MCF 10A (cell line): ENCODE measurements at regions not wholly inside any gene's neighbourhood (a gene's known extent, or its start where the extent isn't known, plus 50 kb on each side); places are given as distances from the start of the nearest gene placed in this dataset.

Experiments used
- BruUV-seq: library from RNA; stranded (reverse); fragments of 400-500 nt; replicated peaks from 2 replicates; lab custom pipeline; 2021; lab: Mats Ljungman, UMichigan
- CTCF ChIA-PET: fragments of 300-600 bp; sonication (Branson Sonifier 250); formaldehyde crosslinking; extraction: SDS; loops from one replicate; lab custom pipeline; 2021; ENCODE audit warnings: antibody characterized with exemption, inconsistent platforms; lab: Yijun Ruan, JAX
- POLR2A ChIA-PET: fragments of 300-600, 350-650 bp; sonication (Branson Sonifier 250); formaldehyde crosslinking; extraction: SDS; loops from one replicate; lab custom pipeline; 2020; ENCODE audit warnings: antibody characterized with exemption, inconsistent platforms; lab: Yijun Ruan, JAX
- DNase-seq: peaks from one replicate; pipeline ENCODE4 v3.0.0-alpha.2; 2018; ENCODE audit not compliant: unreplicated experiment
- H3K27ac Mint-ChIP-seq: one replicate; pipeline ENCODE4 v1.8.0; 2022; ENCODE audit warnings: mild to moderate bottlenecking, low read depth, mixed read lengths; ENCODE audit not compliant: unreplicated experiment
- H3K27me3 Mint-ChIP-seq: one replicate; pipeline ENCODE4 v1.8.0; 2022; ENCODE audit warnings: mixed read lengths; ENCODE audit not compliant: insufficient read depth, unreplicated experiment
- H3K36me3 Mint-ChIP-seq: one replicate; pipeline ENCODE4 v1.8.0; 2022; ENCODE audit warnings: mild to moderate bottlenecking, moderate library complexity, mixed read lengths; ENCODE audit not compliant: insufficient read depth, unreplicated experiment
- H3K4me1 Mint-ChIP-seq: one replicate; pipeline ENCODE4 v1.8.0; 2022; ENCODE audit warnings: mixed read lengths; ENCODE audit not compliant: insufficient read depth, unreplicated experiment
- H3K4me3 Mint-ChIP-seq: one replicate; pipeline ENCODE4 v1.8.0; 2022; ENCODE audit warnings: mild to moderate bottlenecking, moderate library complexity, mixed read lengths; ENCODE audit not compliant: unreplicated experiment
- H3K9me3 Mint-ChIP-seq: one replicate; pipeline ENCODE4 v1.8.0; 2022; ENCODE audit warnings: mixed read lengths; ENCODE audit not compliant: unreplicated experiment
- CTCF ChIP-seq: fragments of 200-600 bp; IDR thresholded peaks from one replicate; pipeline ENCODE4 v1.8.0; 2022; ENCODE audit warnings: antibody characterized with exemption, mild to moderate bottlenecking; ENCODE audit not compliant: unreplicated experiment
- intact Hi-C: fragments of 100-400 bp; cut with micrococcal nuclease; formaldehyde crosslinking; loops from 2 replicates; pipeline ENCODE4 v1.14.1; 2022

- no TSS peak for BruUV-seq
- Mint-ChIP-seq H3K36me3 (no peaks in the 10 kb centered on the region), H3K9me3 (no peaks in the 10 kb centered on the region), H3K4me3 (no peak overlapping the region), H3K4me1 (peaks cover 12% of the 10 kb centered on the region), H3K27ac (no peak overlapping the region), H3K27me3 (peaks cover 45% of the 10 kb centered on the region)
- intact Hi-C loops, result no loop called here
- ChIA-PET POLR2A (no interaction called here), CTCF (no interaction called here)
- DNase-seq, result no peak
- no peak for TF ChIP-seq CTCF
Measured at GRCh38 chr12:94872007-94872653, 131.4 kb downstream of the NDUFA12 start.

- Mint-ChIP-seq H3K27ac (no peak overlapping the region), H3K27me3 (peaks cover 40% of the 10 kb centered on the region), H3K4me1 (peaks cover 12% of the 10 kb centered on the region), H3K9me3 (no peaks in the 10 kb centered on the region), H3K36me3 (no peaks in the 10 kb centered on the region), H3K4me3 (no peak overlapping the region)
- BruUV-seq, result no TSS peak
- ChIA-PET POLR2A (interaction anchor here (1.0 kb wide), 1 partner anchor 9 kb away, joined by 3 read pairs; no protein-coding TSS in a partner anchor), CTCF (interaction anchor here (0.6 kb wide), 2 partner anchors 738 to 1357 kb away, joined by 3 read pairs; no protein-coding TSS in a partner anchor)
- intact Hi-C loops, result no loop called here
- DNase-seq, result no peak
- TF ChIP-seq CTCF, result no peak
Measured at GRCh38 chr12:94870511-94870910, 133.0 kb downstream of the NDUFA12 start.

- POLR2A ChIA-PET, result interaction anchor here (0.7 kb wide), 1 partner anchor 119 kb away, joined by 4 read pairs; no protein-coding TSS in a partner anchor
- Mint-ChIP-seq H3K27me3 (peaks cover 20% of the 10 kb centered on the region), H3K4me3 (no peak overlapping the region), H3K9me3 (no peaks in the 10 kb centered on the region), H3K36me3 (no peaks in the 10 kb centered on the region), H3K4me1 (no peaks in the 10 kb centered on the region), H3K27ac (no peak overlapping the region)
- CTCF ChIA-PET, result no interaction called here
- no TSS peak for BruUV-seq
- DNase-seq, result no peak
- intact Hi-C loops, result no loop called here
- no peak for TF ChIP-seq CTCF
Measured at GRCh38 chr12:94868161-94868560, 135.3 kb downstream of the NDUFA12 start.

GRCh38 chr12:94867066-94867855 is 136.2 kb downstream of the NDUFA12 start:
- H3K4me3 Mint-ChIP-seq, result no peak overlapping the region
- peaks cover 12% of the 10 kb centered on the region for H3K27me3 Mint-ChIP-seq
- CTCF ChIA-PET, result no interaction called here
- no peaks in the 10 kb centered on the region for H3K9me3 Mint-ChIP-seq
- no peaks in the 10 kb centered on the region for H3K4me1 Mint-ChIP-seq
- intact Hi-C loops, result no loop called here
- DNase-seq, result no peak
- POLR2A ChIA-PET, result interaction anchor here (0.6 kb wide), 1 partner anchor 67 kb away, joined by 3 read pairs; no protein-coding TSS in a partner anchor
- H3K36me3 Mint-ChIP-seq, result no peaks in the 10 kb centered on the region
- BruUV-seq, result no TSS peak
- no peak overlapping the region for H3K27ac Mint-ChIP-seq
- TF ChIP-seq CTCF, result no peak
